Colonic mucosa (tissue), 4 donors: ENCODE measurements at regions not wholly inside any gene's neighbourhood (a gene's known extent, or its start where the extent isn't known, plus 50 kb on each side); places are given as distances from the start of the nearest gene placed in this dataset.

Source experiments
- DNase-seq: peaks from one replicate; pipeline ENCODE4 v3.0.0-alpha.2; 2020
- H3K27ac ChIP-seq: fragments of 200-600 bp; one replicate; pipeline ENCODE4 v1.8.0; 2021
- H3K27me3 ChIP-seq: fragments of 200-600 bp; one replicate; pipeline ENCODE4 v1.8.0; 2021
- H3K36me3 ChIP-seq: fragments of 200-600 bp; one replicate; pipeline ENCODE4 v1.8.0; 2021
- H3K4me1 ChIP-seq: fragments of 200-600 bp; one replicate; pipeline ENCODE4 v1.8.0; 2021; ENCODE audit warnings: mild to moderate bottlenecking
- H3K4me3 ChIP-seq: fragments of 200-600 bp; one replicate; pipeline ENCODE4 v1.8.0; 2021
- H3K9ac ChIP-seq, 2 donors: one replicate each; pipeline ENCODE4 v1.7.0; 2013; ENCODE audit warnings: control low read depth in 2 of 2, low read depth in 2 of 2, low read length in 2 of 2
- H3K9me3 ChIP-seq: fragments of 200-600 bp; one replicate; pipeline ENCODE4 v1.8.0; 2021
- CTCF ChIP-seq: fragments of 200-600 bp; IDR thresholded peaks from one replicate; pipeline ENCODE4 v1.8.0; 2022; ENCODE audit warnings: antibody characterized with exemption, mild to moderate bottlenecking
- intact Hi-C: fragments of 100-400 bp; cut with DNase I; formaldehyde crosslinking; loops from one replicate; pipeline ENCODE4 v1.14.1; 2022
- donor health status: healthy.
- donor health status: DM: no; HTN: no; CAD: no.
- donor health status: DM: no; HTN: no; CAD: no.

GRCh38 chr3:124498891-124499290 lies 231.4 kb upstream of the UMPS start:
- Histone ChIP-seq H3K4me1 (no peaks in the 10 kb centered on the region), H3K4me3 (no peak overlapping the region), H3K27me3 (no peaks in the 10 kb centered on the region), H3K27ac (no peak overlapping the region), H3K36me3 (no peaks in the 10 kb centered on the region), H3K9ac (no peak overlapping the region), H3K9me3 (no peaks in the 10 kb centered on the region)
- DNase-seq: no peak
- no peak for TF ChIP-seq CTCF
- intact Hi-C loops: no loop called here

GRCh38 chr3:124504332-124505059 lies 225.8 kb upstream of the UMPS start:
- no peak for TF ChIP-seq CTCF
- intact Hi-C loops: no loop called here
- Histone ChIP-seq H3K4me3 (no peak overlapping the region), H3K9me3 (no peaks in the 10 kb centered on the region), H3K27ac (no peak overlapping the region), H3K9ac (no peak overlapping the region), H3K4me1 (no peaks in the 10 kb centered on the region), H3K27me3 (no peaks in the 10 kb centered on the region), H3K36me3 (no peaks in the 10 kb centered on the region)
- no peak for DNase-seq

GRCh38 chr3:124509884-124510283 lies 220.4 kb upstream of the UMPS start:
- no peak for TF ChIP-seq CTCF
- no peaks in the 10 kb centered on the region for H3K9me3 ChIP-seq
- H3K9ac ChIP-seq: no peak overlapping the region
- no peak overlapping the region for H3K27ac ChIP-seq
- intact Hi-C loops: no loop called here
- no peaks in the 10 kb centered on the region for H3K4me1 ChIP-seq
- DNase-seq: no peak
- no peaks in the 10 kb centered on the region for H3K27me3 ChIP-seq
- no peaks in the 10 kb centered on the region for H3K36me3 ChIP-seq
- H3K4me3 ChIP-seq: no peak overlapping the region

GRCh38 chr3:124510290-124510689 lies 220.0 kb upstream of the UMPS start:
- no peak overlapping the region for H3K9ac ChIP-seq
- no peak overlapping the region for H3K27ac ChIP-seq
- H3K4me1 ChIP-seq: no peaks in the 10 kb centered on the region
- no peaks in the 10 kb centered on the region for H3K9me3 ChIP-seq
- intact Hi-C loops: no loop called here
- H3K27me3 ChIP-seq: no peaks in the 10 kb centered on the region
- H3K4me3 ChIP-seq: no peak overlapping the region
- H3K36me3 ChIP-seq: no peaks in the 10 kb centered on the region
- TF ChIP-seq CTCF: no peak
- no peak for DNase-seq

GRCh38 chr3:124512881-124513609 lies 217.2 kb upstream of the UMPS start:
- H3K27me3 ChIP-seq: no peaks in the 10 kb centered on the region
- no peak overlapping the region for H3K9ac ChIP-seq
- intact Hi-C loops: no loop called here
- no peaks in the 10 kb centered on the region for H3K36me3 ChIP-seq
- no peaks in the 10 kb centered on the region for H3K4me1 ChIP-seq
- DNase-seq: no peak
- no peak overlapping the region for H3K4me3 ChIP-seq
- no peak for TF ChIP-seq CTCF
- H3K27ac ChIP-seq: no peak overlapping the region
- no peaks in the 10 kb centered on the region for H3K9me3 ChIP-seq
